ENCODE measurements at regions not wholly inside any gene's neighbourhood (a gene's known extent, or its start where the extent isn't known, plus 50 kb on each side); places are given as distances from the start of the nearest gene placed in this dataset.

DNA sequence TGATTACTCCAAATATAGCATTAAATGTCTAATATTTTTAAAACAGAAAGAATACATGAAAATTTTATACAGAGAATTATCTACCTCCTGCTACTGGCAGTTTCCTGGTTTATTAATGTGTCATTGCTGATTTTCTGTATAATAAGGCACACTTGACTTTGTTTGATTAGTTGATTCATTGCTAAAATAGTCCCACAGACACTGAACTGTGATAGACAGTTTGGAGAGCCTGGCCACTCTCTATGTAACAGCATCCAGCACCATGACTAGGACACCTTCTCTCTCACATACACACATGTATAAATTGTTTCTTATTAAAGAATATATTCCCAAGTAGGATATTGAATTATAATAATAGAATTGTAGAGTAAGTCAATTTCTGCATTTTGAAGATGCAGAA lies 368.5 kb upstream of the SNX7 start:
- DNase-seq (ENCODE audit: low read depth), result no peak

DNA sequence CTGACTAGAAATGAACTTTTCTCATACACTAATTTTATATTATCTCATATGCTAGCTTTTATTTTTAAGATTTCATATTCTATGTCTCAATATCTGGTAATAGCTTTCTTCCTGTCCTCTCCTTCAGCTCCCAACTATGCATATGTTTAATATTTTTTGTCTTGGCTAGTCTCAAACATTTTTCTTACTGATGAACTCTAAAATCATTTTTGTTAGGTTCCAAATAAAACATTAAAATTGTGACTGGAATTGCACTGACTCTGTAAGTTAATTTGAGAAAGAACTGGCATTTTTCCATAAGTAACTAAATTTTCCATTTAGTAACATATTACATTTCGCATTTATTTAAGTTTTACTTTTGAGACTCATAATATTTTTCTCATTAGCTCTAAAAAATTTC lies 368.5 kb upstream of the DPYD start:
- DNase-seq (ENCODE audit: low read depth), result no peak

DNA sequence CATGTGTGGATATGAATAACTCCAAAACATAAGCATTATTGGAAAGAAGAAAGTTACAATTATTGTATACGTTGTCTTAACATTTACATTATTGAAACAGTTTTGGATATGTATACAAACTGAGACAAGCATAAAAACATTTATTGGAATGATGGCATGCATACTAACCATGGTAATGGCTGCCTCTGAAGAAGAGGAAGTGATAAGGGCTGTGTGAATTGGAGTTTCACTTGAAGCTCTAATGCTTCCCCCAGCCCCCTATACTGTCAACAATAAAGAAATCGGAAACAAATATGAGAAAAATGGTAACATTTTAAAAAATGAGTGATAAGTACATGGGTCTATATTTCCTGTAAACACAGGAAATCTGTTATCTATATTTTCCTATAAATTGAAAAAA lies 367.7 kb upstream of the DPYD start:
- DNase-seq (ENCODE audit: low read depth), result no peak

DNA sequence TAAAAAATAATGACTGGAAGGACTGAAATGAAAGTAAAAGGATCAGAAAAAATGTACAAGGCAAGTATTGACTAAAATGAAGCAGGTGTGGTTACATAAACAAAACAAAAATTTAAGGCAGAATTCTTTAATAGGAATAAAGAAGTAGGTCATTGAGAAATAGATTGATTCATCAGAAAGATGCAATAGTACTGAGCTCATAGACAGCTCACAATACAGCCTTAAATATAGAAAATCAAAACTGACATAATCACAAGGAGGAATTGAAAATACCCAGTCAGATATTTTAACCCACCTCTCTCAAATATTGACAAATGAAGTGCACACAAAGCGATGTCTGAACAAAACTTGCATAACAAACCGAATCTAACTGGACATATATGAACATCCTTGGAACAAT lies 366.8 kb upstream of the DPYD start:
- no peak for DNase-seq (ENCODE audit: low read depth)

DNA sequence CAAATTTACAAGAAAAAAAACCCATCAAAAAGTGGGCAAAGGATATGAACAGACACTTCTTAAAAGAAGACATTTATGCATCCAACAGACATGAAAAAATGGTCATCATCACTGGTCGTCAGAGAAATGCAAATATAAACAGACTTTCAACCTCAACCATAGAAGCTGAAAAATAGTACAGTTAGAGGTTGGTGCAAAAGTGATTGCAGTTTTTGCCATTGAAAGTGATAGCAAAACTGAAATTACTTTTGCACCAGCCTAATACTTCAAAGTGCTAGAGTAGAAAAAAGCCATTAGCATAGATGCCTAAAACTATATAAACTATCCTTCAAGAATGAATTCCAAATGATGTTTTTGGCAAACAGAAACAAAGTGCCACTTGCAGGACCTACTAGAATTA lies 365.8 kb upstream of the DPYD start:
- no peak for DNase-seq (ENCODE audit: low read depth)

DNA sequence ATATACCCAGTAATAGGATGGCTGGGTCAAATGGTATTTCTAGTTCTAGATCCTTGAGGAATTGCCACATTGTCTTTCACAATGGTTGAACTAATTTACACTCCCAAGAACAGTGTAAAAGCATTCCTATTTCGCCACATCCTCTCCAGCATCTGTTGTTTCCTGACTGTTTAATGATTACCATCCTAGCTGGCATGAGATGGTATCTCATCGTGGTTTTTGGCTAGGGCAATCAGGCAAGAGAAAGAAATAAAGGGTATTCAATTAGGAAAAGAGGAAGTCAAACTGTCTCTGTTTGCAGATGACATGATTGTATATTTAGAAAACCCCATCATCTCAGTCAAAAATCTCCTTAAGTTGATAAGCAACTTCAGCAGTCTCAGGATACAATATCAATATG lies 364.5 kb upstream of the DPYD start:
- DNase-seq (ENCODE audit: low read depth), result peak; percentile 43

DNA sequence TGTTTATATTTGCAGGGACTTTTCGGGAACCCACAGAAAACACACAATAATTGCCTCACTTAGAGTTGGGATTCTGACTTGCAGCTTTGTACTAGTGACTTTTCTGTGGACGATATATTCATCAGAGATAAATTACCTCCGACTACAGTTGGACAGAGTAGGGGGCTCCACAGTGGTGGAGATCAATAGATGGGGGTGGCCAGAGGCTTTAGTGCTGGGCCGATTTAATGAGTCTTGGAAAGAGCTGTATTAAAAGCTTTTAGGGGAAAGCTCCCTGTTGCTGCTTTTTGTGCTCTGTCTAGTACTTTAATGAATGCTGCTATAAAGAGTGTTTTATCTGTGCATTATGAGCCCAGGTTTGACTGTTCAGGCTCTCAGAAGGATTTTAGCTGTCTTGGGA lies 359.2 kb upstream of the DPYD start:
- no peak for DNase-seq (ENCODE audit: low read depth)

DNA sequence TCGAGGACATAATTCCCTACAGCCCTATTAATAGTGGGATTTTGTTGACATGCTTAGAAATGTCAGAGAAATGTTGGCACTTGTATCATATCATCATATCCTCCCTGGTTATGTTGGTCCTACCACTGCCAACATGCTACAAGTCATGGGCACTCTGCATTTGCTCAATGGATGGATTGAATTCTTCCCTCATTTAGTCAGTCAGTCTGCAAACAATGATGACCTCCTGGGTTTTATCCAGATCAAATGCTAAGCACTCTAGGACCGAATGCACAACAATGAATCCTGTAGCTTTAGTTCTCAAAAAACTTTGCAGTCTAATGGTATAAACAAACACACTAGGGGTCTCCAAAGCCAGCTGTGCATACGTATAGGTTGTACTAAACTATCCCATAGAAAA lies 357.2 kb upstream of the DPYD start:
- no peak for DNase-seq (ENCODE audit: low read depth)

DNA sequence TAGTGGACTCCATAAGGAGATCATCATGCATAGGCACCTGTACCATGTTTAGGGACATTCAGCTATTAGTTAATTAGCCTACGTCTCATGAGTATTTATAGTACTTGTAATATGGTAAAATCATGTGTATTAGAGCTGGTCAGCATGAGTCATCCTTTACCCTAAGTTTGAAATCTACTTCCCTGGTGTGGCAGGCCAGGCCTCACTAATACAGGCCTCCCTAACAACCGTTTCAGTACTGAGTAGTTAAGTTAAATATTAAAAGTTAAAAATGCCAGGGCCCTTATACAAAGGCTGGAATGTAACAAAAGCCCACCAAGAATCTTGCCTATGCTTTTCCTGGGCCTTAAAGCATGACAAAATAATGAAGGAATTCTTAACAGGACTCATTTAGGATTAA lies 356.3 kb upstream of the DPYD start:
- DNase-seq (ENCODE audit: low read depth), result peak; percentile 60

DNA sequence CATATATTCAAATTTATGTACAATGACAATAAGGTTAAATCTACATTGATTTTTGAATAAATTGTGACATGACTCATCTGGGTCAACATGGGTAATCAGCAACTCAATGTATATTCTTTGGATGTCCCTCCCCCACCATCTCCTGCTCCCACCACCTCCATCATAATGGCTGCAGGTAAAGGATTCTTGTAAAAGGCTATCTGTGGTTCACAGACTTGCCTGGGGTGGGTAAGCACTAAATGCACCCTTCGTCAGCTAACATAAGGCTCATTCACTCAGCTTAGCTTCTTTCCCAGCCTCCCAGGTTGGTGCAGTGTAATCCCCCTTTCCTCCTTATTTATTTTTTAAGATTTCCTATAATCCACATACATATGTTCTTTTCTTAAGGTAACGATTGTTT lies 355.7 kb upstream of the DPYD start:
- no peak for DNase-seq (ENCODE audit: low read depth)

DNA sequence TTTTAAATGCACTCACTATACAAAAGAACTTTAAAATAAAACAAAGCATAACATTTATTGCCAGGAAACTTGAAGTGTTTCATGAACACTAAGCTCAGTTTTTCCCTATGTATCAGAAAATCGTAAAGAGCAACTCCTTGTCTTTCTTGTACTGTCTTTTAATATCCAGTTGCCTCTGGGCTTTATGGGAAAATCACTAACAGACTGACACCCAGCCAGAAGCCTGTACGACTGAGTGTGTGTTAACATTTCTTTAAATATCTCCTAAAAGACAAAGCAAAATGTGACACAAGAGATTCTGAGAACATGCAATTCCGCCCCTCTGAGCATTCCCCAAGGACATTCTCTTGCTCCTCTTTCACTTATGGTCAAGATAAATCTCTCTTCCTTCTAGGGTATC lies 347.5 kb upstream of the DPYD start:
- DNase-seq (ENCODE audit: low read depth), result no peak

DNA sequence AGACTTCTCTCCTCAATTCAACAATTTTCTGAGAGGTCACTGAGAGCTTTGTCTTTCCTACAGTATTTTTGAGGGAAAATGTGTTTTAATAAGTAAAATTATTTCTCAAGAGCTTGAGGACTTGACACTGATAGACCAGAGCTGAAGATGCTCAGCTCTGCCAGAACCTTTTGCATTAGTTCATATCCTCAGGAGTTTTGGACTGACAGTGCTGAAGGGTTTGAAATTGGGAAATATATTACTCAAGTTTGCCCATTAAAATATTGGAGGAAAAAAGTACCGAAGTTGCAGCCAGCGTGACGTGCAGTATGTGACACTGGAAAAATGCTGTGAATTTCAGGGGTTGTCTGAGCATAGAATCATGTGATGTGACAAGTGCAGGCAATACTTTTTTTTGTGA lies 346.6 kb upstream of the DPYD start:
- no peak for DNase-seq (ENCODE audit: low read depth)

DNA sequence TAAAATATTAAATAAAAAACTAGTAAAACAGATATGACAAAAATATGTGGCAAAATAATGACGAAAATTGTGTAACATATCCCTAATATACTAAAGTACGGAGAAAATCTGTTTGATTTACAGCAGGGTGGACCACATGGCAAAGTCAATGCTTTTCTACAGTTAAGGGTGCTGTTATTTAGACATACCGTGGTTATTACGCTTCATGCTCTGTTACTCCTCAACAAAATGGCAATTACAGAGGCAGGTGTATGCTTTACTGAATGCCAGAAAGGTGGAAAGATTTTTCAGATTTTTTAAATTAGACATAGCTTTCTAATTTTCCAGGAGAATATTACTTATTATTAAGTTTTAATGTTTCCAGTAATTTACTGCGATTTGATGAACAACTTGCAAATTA lies 343.9 kb upstream of the DPYD start:
- DNase-seq (ENCODE audit: low read depth), result no peak

DNA sequence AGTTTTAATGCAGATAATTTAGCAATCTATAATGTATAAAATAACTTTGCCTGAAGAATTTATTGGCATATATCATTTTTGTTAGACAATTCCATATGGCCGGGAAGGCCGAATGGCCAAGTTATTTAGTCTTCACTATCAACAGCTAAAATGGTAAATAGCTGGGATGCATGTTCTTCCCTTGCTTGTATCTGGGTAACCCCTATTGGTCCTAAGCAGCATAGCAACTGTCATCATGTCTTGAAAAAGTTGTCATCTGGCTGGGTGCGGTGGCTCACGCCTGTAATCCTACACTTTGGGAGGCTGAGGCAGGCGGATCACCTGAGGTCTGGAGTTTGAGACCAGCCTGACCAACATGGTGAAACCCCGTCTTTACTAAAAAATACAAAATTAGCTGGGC lies 340.0 kb upstream of the DPYD start:
- DNase-seq (ENCODE audit: low read depth), result peak; percentile 9

DNA sequence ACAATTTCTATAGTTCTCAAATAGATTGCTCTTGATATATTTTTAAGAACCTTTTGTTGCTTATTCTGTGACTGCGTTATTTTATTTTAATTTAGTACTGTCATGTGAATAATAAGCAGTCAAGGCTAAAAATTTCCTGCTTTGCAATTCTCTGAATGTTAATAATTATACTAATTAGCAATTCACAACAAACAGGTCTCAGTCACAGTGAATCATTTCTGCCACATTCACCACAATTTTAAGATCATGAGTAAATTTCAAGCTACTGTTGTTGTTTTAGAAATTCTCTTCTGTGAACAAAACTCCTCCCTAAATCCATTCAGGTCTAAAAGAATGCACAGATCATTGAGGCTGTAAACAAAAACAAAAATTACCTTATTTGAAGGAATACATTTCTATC lies 339.6 kb upstream of the DPYD start:
- peak; percentile 4 for DNase-seq (ENCODE audit: low read depth)

DNA sequence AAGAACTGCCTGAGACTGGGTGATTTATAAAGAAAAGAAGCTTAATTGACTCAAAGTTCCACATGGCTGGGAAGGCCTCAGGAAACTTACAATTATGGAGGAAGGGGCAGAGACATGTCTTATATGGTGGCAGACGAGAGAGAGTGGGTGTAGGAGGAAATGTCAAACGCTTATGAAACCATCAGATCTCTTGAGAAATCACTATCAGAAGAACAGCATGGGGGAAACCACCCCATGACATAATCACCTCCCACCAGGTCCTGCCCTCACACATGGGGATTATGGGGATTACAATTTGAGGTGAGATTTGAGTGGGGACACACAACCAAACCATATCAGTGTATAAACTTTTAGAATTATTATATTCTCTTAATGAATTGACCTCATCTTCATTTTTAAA lies 335.9 kb upstream of the DPYD start:
- DNase-seq (ENCODE audit: low read depth), result no peak

DNA sequence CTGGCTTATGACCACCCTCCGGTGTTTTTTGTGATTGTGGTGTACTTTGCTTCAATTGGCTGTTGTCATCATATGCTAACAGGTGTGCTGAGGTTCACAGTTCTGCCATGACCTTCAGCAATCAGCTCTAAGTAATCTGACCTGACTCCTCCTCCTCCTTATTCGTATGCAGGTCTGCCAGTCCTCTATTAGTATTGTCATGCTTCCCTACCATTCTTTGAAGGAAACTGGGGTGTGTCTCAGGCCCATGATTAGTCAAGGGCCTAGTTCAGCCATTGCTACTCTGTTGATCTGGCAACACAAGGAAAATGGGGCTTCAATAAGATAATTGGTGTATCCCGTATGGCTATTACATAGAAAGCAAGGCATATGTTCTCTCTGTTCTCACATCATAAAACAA lies 332.3 kb upstream of the DPYD start:
- DNase-seq (ENCODE audit: low read depth), result no peak

DNA sequence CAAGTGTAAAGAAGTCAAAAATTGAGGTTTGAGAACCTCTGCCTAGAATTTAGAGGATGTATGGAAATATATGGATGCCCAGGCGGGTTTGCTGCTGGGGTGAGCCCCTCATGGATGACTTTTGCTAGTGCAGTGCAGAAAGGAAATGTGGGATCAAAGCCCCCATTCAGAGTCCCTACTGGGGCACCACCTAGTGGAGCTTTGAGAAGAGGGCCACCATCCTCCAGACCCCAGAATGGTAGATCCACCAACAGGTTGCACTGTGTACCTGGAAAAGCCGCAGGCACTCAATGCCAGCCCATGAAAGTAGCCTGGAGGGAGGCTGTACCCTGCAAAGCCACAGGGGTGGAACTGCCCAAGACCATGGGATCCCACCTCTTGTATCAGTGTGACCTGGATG lies 330.7 kb upstream of the DPYD start:
- DNase-seq (ENCODE audit: low read depth), result no peak

DNA sequence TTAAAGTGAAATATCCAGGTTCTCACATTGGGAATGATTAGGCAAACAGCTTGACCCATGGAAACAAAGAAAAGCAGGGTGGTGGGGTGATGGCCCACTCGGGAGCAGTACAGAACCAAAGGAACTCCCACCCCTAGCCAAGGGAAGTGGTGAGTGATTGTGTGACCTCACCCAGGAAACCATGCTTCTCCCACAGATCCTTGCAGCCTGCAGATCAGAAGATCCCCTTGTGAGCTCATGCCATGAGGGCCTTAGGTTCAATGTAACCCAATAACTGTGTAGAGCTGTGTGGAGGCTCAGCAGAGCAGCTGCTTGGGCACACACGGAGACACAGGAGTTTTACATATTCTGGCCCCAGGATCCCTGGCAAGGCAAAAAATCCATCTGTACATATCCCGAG lies 311.8 kb upstream of the DPYD start:
- no peak for DNase-seq (ENCODE audit: low read depth)

DNA sequence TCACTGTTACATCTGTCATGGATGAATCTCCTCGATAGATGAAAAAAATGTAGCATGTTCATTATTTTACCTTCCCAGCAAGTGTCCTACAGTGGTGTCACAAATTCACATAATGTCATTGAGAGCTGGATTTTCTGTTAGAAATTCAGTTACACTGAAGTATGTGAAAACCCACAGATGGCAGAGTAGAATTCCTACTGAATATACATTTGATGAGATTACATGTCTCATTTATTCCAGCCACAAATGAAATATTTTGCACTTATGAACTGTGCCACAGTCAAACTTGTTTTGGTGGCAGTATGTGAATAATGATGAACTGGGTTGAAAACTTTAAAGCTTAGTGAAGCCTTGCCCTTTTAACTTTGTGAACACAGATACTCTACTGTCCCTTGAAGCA lies 301.9 kb upstream of the DPYD start:
- DNase-seq (ENCODE audit: low read depth), result no peak

DNA sequence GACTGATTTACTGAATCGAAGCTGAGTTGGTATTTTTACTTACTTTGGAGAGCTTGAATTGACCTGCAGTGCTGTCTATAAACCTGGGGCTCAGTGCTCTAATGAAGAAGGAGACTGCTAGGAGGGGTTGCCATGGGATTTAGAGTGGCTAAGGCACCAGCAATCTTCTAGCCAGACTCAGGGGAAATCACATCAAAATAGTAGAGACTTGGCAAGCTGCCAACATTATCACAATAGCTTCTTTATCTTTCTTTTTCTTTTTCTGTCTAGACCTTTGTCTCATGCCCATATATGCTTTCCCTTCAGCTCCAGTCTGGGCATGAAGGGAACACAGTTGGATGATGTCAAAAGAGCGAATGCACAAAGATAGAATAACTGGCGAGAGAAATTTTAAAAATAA lies 301.1 kb upstream of the DPYD start:
- peak; percentile 28 for DNase-seq (ENCODE audit: low read depth)

DNA sequence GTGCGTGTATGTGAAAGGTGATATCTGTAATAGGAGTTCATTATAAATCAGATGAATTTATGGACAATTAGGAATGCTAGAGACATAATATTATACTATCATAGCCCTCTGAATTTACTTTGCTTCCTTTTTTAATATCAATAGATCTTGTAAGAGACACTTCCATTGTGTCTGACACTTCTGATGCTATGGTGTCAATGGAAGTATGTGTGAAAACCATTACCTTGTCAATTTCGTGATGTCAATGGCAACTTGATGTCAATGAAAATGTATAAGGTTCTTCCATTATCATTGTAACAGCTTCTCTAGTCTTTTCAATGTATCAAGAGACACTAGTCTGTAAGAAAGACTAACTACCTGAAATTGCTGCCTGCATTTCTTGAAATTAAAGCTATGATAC lies 296.8 kb upstream of the DPYD start:
- DNase-seq (ENCODE audit: low read depth), result no peak

DNA sequence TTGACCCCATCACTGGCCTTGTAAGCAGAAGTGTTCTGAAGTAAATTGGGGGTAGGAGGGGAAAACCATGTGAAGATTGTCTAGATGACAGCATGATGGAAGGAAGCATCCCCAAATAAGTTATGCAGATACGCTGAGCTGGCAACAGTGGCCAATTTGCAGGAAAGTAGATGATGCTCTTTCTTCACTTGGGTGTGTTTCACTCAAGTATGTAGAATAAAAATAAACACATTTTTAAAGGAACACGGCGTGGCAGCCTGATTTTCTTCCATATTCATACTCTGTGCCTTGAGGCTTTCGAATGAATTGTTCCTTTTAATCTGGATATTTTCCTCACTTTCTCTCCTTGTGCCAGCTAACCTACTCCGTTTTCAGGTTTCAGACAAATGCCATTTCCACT lies 295.5 kb upstream of the DPYD start:
- DNase-seq (ENCODE audit: low read depth), result no peak

DNA sequence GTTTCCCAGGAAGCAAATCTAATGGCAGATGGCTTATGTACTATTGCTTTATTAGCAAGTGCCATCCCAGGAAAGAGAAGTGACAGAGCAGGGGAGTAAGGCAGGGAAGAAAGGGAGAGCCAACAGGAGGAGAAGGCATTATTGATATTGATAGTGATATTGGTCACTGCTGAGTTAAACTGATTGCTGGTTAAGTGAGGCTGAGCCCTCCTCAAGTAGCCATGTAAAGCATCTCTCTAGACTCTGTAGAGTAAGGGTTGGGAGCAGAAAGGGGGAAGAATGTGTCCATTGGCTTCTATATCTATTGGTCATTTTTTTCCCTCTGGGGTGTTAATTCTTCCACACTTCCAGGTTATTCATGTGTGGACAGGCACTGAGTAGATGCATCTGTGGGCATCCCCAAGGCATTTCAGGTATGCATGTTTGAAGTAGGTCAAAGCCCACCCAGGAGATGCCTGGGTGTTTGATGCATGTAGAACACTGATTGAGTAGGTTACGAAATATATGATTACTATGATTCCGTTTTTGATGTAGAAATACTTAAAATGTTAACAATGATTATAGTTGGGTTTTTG lies 290.5 kb upstream of the DPYD start:
- peak; percentile 14 for DNase-seq (ENCODE audit: low read depth)

DNA sequence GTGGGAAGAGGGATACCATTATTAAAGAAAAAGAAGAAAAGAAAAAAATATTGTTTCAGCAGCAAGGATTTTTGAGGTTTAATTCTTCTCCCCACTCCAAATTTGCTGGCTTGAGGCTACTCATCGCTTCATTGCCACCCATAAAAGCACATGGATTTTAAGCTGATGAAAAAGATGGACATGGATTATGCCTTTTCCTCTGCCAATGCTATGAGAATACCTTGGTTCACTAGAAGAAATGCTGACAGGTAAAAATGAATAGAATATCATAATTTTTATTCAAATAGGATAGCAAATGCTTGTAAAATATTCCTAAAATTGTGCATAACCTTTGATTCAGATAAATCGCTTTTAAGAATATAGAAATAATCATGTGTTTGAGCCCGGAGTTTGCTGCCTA lies 289.7 kb upstream of the DPYD start:
- DNase-seq (ENCODE audit: low read depth), result peak; percentile 23

Data from M059J (cell line).